ENCODE measurements at regions not wholly inside any gene's neighbourhood (a gene's known extent, or its start where the extent isn't known, plus 50 kb on each side); places are given as distances from the start of the nearest gene placed in this dataset.

GRCh38 chr13:40031031-40031430, 375.6 kb downstream of the COG6 start:
- Mint-ChIP-seq H3K27ac (ENCODE audit: unreplicated experiment) (no peak overlapping the region), H3K9me3 (ENCODE audit: unreplicated experiment) (no peaks in the 10 kb centered on the region), H3K36me3 (ENCODE audit: insufficient read depth, unreplicated experiment) (no peaks in the 10 kb centered on the region), H3K27me3 (ENCODE audit: insufficient read depth, unreplicated experiment) (peaks cover 3% of the 10 kb centered on the region), H3K4me1 (ENCODE audit: low read depth, unreplicated experiment) (no peaks in the 10 kb centered on the region), H3K4me3 (ENCODE audit: unreplicated experiment) (no peak overlapping the region)
- no peak for DNase-seq
- Histone ChIP-seq H3K9me3 (no peaks in the 10 kb centered on the region), H3K4me3 (ENCODE audit: low read depth, low read length) (no peak overlapping the region), H3K4me1 (no peaks in the 10 kb centered on the region), H3K27me3 (replicated peaks; ENCODE audit: control insufficient read depth, insufficient read depth, low read length) (no peaks in the 10 kb centered on the region), H3K36me3 (ENCODE audit: control insufficient read depth, insufficient read depth, low read length) (no peaks in the 10 kb centered on the region)
- CTCF ChIA-PET: no interaction called here
- no peak for TF ChIP-seq CTCF (IDR thresholded peaks at IDR 0.05; ENCODE audit: insufficient read depth in 1 of 2, low read depth in 1 of 2, low read length in 1 of 2, severe bottlenecking in 1 of 2, unreplicated experiment in 1 of 2)
- BruUV-seq (replicated peaks): no TSS peak
- intact Hi-C loops (cut with micrococcal nuclease; ENCODE audit: unreplicated experiment): no loop called here
- POLR2A ChIA-PET: no interaction called here

GRCh38 chr13:40039061-40039460, 383.6 kb downstream of the COG6 start:
- no peak for DNase-seq
- POLR2A ChIA-PET: no interaction called here

GRCh38 chr13:40042991-40043390, 387.5 kb downstream of the COG6 start:
- Mint-ChIP-seq H3K9me3 (ENCODE audit: unreplicated experiment) (no peaks in the 10 kb centered on the region), H3K27ac (ENCODE audit: unreplicated experiment) (no peak overlapping the region), H3K36me3 (ENCODE audit: insufficient read depth, unreplicated experiment) (no peaks in the 10 kb centered on the region), H3K4me3 (ENCODE audit: unreplicated experiment) (no peak overlapping the region), H3K4me1 (ENCODE audit: low read depth, unreplicated experiment) (no peaks in the 10 kb centered on the region), H3K27me3 (ENCODE audit: insufficient read depth, unreplicated experiment) (peaks cover 35% of the 10 kb centered on the region)
- H3K9me3 ChIP-seq: no peaks in the 10 kb centered on the region
- H3K4me3 ChIP-seq (ENCODE audit: low read depth, low read length): no peak overlapping the region
- ChIA-PET POLR2A (no interaction called here), CTCF (no interaction called here)
- no peak for DNase-seq
- intact Hi-C loops (cut with micrococcal nuclease; ENCODE audit: unreplicated experiment): no loop called here
- BruUV-seq (replicated peaks): no TSS peak
- H3K36me3 ChIP-seq (ENCODE audit: control insufficient read depth, insufficient read depth, low read length): no peaks in the 10 kb centered on the region
- TF ChIP-seq CTCF (IDR thresholded peaks at IDR 0.05; ENCODE audit: insufficient read depth in 1 of 2, low read depth in 1 of 2, low read length in 1 of 2, severe bottlenecking in 1 of 2, unreplicated experiment in 1 of 2): no peak
- H3K27me3 ChIP-seq (replicated peaks; ENCODE audit: control insufficient read depth, insufficient read depth, low read length): no peaks in the 10 kb centered on the region
- H3K4me1 ChIP-seq: no peaks in the 10 kb centered on the region

More at GRCh38 chr13:40039061-40039460, 383.6 kb downstream of the COG6 start:
- no peak overlapping the region for H3K27ac Mint-ChIP-seq (ENCODE audit: unreplicated experiment)
- H3K9me3 ChIP-seq: no peaks in the 10 kb centered on the region
- CTCF ChIA-PET: no interaction called here
- intact Hi-C loops (cut with micrococcal nuclease; ENCODE audit: unreplicated experiment): no loop called here
- H3K27me3 Mint-ChIP-seq (ENCODE audit: insufficient read depth, unreplicated experiment): peaks cover 22% of the 10 kb centered on the region
- H3K4me1 ChIP-seq: no peaks in the 10 kb centered on the region
- BruUV-seq (replicated peaks): no TSS peak
- no peaks in the 10 kb centered on the region for H3K9me3 Mint-ChIP-seq (ENCODE audit: unreplicated experiment)
- no peaks in the 10 kb centered on the region for H3K4me1 Mint-ChIP-seq (ENCODE audit: low read depth, unreplicated experiment)
- H3K27me3 ChIP-seq (replicated peaks; ENCODE audit: control insufficient read depth, insufficient read depth, low read length): no peaks in the 10 kb centered on the region
- no peak overlapping the region for H3K4me3 Mint-ChIP-seq (ENCODE audit: unreplicated experiment)
- TF ChIP-seq CTCF (IDR thresholded peaks at IDR 0.05; ENCODE audit: insufficient read depth in 1 of 2, low read depth in 1 of 2, low read length in 1 of 2, severe bottlenecking in 1 of 2, unreplicated experiment in 1 of 2): no peak
- no peaks in the 10 kb centered on the region for H3K36me3 Mint-ChIP-seq (ENCODE audit: insufficient read depth, unreplicated experiment)
- H3K36me3 ChIP-seq (ENCODE audit: control insufficient read depth, insufficient read depth, low read length): no peaks in the 10 kb centered on the region
- no peak overlapping the region for H3K4me3 ChIP-seq (ENCODE audit: low read depth, low read length)

All from Caco-2 (cell line).